ENCODE measurements at regions not wholly inside any gene's neighbourhood (a gene's known extent, or its start where the extent isn't known, plus 50 kb on each side); places are given as distances from the start of the nearest gene placed in this dataset.

DNA sequence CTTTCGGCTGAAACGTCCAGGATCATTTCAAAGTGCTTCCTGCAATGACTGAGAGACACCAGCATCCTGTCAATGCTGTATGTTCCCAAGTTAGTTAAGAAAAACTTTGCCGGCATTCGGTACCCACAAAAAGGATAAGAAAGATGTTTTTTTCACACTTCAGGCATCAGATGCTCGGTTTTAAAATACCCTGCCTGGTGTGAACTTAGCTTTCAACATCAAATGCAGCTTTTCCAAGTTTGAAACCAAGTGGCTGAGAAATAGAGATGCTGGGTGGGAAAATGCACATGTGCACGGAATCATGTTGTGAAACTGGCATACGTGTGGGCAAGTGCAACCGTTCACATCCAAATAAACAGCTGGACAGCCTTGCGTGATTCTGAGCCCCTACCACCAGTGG, 254.9 kb upstream of the IGF1R start:
- H3K4me3 ChIP-seq (ENCODE audit: low read depth in 1 of 2, low read length in 2 of 2) = no peak overlapping the region
- H3K9me3 ChIP-seq (ENCODE audit: control insufficient read depth in 2 of 2, insufficient read depth in 1 of 2, low read depth in 1 of 2, low read length in 1 of 2) = no peaks in the 10 kb centered on the region
- WGBS, 2 donors = 70 to 78% methylated on average over 9 of the region's 9 CpGs
- H3K36me3 ChIP-seq (ENCODE audit: control insufficient read depth in 2 of 2, insufficient read depth in 2 of 2, low read length in 1 of 2) = no peaks in the 10 kb centered on the region
- H3K27ac ChIP-seq (ENCODE audit: low read depth in 2 of 2, low read length in 1 of 2) = no peak overlapping the region
- H3K27me3 ChIP-seq (ENCODE audit: control insufficient read depth in 1 of 2, insufficient read depth in 2 of 2, low read length in 2 of 2) = no peaks in the 10 kb centered on the region
- peaks cover 0 to 2% of the 10 kb centered on the region in 2 donors for H3K4me1 ChIP-seq (ENCODE audit: control insufficient read depth in 2 of 2, insufficient read depth in 2 of 2, low read length in 1 of 2)

DNA sequence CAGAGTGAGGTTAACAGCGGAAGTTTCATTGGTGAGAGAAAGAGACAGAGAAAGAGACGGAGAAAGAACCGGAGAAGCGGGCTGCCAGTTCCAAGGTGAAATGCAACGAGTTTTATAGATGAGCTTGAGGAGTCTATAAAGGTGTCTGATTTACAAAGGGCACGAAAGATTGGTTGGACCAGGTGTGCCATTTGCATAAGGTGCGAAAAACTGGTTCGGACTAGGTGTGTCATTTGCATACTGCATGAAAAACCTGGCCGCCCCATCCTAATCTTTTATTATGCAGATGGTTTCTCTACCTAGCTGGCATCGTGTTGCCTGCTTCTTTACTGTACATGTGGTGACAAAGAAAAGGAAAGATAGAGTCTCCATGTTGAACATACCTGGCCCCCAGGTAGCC, 253.8 kb upstream of the IGF1R start:
- Histone ChIP-seq H3K27me3 (ENCODE audit: control insufficient read depth in 1 of 2, insufficient read depth in 2 of 2, low read length in 2 of 2) (no peaks in the 10 kb centered on the region), H3K36me3 (ENCODE audit: control insufficient read depth in 2 of 2, insufficient read depth in 2 of 2, low read length in 1 of 2) (no peaks in the 10 kb centered on the region), H3K27ac (ENCODE audit: low read depth in 2 of 2, low read length in 1 of 2) (no peak overlapping the region), H3K4me3 (ENCODE audit: low read depth in 1 of 2, low read length in 2 of 2) (no peak overlapping the region), H3K9me3 (ENCODE audit: control insufficient read depth in 2 of 2, insufficient read depth in 1 of 2, low read depth in 1 of 2, low read length in 1 of 2) (no peaks in the 10 kb centered on the region), H3K4me1 (ENCODE audit: control insufficient read depth in 2 of 2, insufficient read depth in 2 of 2, low read length in 1 of 2) (peaks cover 0 to 2% of the 10 kb centered on the region in 2 donors)
- 59 to 63% methylated on average over 10 of the region's 10 CpGs for WGBS, 2 donors

- Histone ChIP-seq H3K27me3 (ENCODE audit: control insufficient read depth in 1 of 2, insufficient read depth in 2 of 2, low read length in 2 of 2) (no peaks in the 10 kb centered on the region), H3K36me3 (ENCODE audit: control insufficient read depth in 2 of 2, insufficient read depth in 2 of 2, low read length in 1 of 2) (no peaks in the 10 kb centered on the region), H3K4me1 (ENCODE audit: control insufficient read depth in 2 of 2, insufficient read depth in 2 of 2, low read length in 1 of 2) (peaks cover 0 to 2% of the 10 kb centered on the region in 2 donors), H3K9me3 (ENCODE audit: control insufficient read depth in 2 of 2, insufficient read depth in 1 of 2, low read depth in 1 of 2, low read length in 1 of 2) (no peaks in the 10 kb centered on the region), H3K4me3 (ENCODE audit: low read depth in 1 of 2, low read length in 2 of 2) (no peak overlapping the region), H3K27ac (ENCODE audit: low read depth in 2 of 2, low read length in 1 of 2) (no peak overlapping the region)
- WGBS, 2 donors = 63 to 83% methylated on average over 6 of the region's 6 CpGs
Measured at GRCh38 chr15:98395974-98396610, 252.2 kb upstream of the IGF1R start.

DNA sequence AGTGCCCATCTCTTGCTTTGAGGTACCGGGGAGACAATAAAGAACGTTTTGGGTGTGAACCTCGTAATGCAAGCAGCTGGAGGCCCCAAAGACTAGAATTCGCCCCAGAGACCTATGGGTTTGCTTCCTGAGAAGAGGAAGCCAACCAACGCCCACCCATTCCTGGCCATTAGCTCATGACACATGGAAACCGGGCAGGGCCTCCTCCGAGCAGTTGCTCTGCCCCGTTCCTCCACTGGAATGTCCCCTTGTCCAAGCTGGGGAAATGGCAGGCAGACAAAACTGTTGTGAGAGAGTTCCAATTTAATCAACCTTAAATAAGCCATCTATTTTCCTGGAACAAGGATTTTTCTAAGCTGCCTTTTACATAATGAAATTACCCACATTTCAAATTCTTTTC, 250.9 kb upstream of the IGF1R start:
- Histone ChIP-seq H3K27me3 (ENCODE audit: control insufficient read depth in 1 of 2, insufficient read depth in 2 of 2, low read length in 2 of 2) (no peaks in the 10 kb centered on the region), H3K4me3 (ENCODE audit: low read depth in 1 of 2, low read length in 2 of 2) (no peak overlapping the region), H3K36me3 (ENCODE audit: control insufficient read depth in 2 of 2, insufficient read depth in 2 of 2, low read length in 1 of 2) (no peaks in the 10 kb centered on the region), H3K4me1 (ENCODE audit: control insufficient read depth in 2 of 2, insufficient read depth in 2 of 2, low read length in 1 of 2) (peaks cover 0 to 2% of the 10 kb centered on the region in 2 donors), H3K9me3 (ENCODE audit: control insufficient read depth in 2 of 2, insufficient read depth in 1 of 2, low read depth in 1 of 2, low read length in 1 of 2) (no peaks in the 10 kb centered on the region), H3K27ac (ENCODE audit: low read depth in 2 of 2, low read length in 1 of 2) (no peak overlapping the region)
- 72 to 80% methylated on average over 8 of the region's 8 CpGs for WGBS, 2 donors

GRCh38 chr15:98398056-98398455, 250.3 kb upstream of the IGF1R start:
- no peak overlapping the region for H3K27ac ChIP-seq (ENCODE audit: low read depth in 2 of 2, low read length in 1 of 2)
- peaks cover 0 to 2% of the 10 kb centered on the region in 2 donors for H3K4me1 ChIP-seq (ENCODE audit: control insufficient read depth in 2 of 2, insufficient read depth in 2 of 2, low read length in 1 of 2)
- no peaks in the 10 kb centered on the region for H3K36me3 ChIP-seq (ENCODE audit: control insufficient read depth in 2 of 2, insufficient read depth in 2 of 2, low read length in 1 of 2)
- H3K27me3 ChIP-seq (ENCODE audit: control insufficient read depth in 1 of 2, insufficient read depth in 2 of 2, low read length in 2 of 2) = no peaks in the 10 kb centered on the region
- 79 to 81% methylated on average over 4 of the region's 4 CpGs for WGBS, 2 donors
- no peaks in the 10 kb centered on the region for H3K9me3 ChIP-seq (ENCODE audit: control insufficient read depth in 2 of 2, insufficient read depth in 1 of 2, low read depth in 1 of 2, low read length in 1 of 2)
- no peak overlapping the region for H3K4me3 ChIP-seq (ENCODE audit: low read depth in 1 of 2, low read length in 2 of 2)

- Histone ChIP-seq H3K27me3 (ENCODE audit: control insufficient read depth in 1 of 2, insufficient read depth in 2 of 2, low read length in 2 of 2) (no peaks in the 10 kb centered on the region), H3K4me3 (ENCODE audit: low read depth in 1 of 2, low read length in 2 of 2) (no peak overlapping the region), H3K4me1 (ENCODE audit: control insufficient read depth in 2 of 2, insufficient read depth in 2 of 2, low read length in 1 of 2) (no peaks in the 10 kb centered on the region), H3K36me3 (ENCODE audit: control insufficient read depth in 2 of 2, insufficient read depth in 2 of 2, low read length in 1 of 2) (no peaks in the 10 kb centered on the region), H3K9me3 (ENCODE audit: control insufficient read depth in 2 of 2, insufficient read depth in 1 of 2, low read depth in 1 of 2, low read length in 1 of 2) (no peaks in the 10 kb centered on the region), H3K27ac (ENCODE audit: low read depth in 2 of 2, low read length in 1 of 2) (no peak overlapping the region)
- WGBS, 2 donors = 85 to 88% methylated on average over 4 of the region's 4 CpGs
Measured at GRCh38 chr15:98398886-98399285, 249.5 kb upstream of the IGF1R start.

- H3K36me3 ChIP-seq (ENCODE audit: control insufficient read depth in 2 of 2, insufficient read depth in 2 of 2, low read length in 1 of 2) = no peaks in the 10 kb centered on the region
- 76 to 78% methylated on average over 2 of the region's 2 CpGs for WGBS, 2 donors
- no peaks in the 10 kb centered on the region for H3K27me3 ChIP-seq (ENCODE audit: control insufficient read depth in 1 of 2, insufficient read depth in 2 of 2, low read length in 2 of 2)
- H3K9me3 ChIP-seq (ENCODE audit: control insufficient read depth in 2 of 2, insufficient read depth in 1 of 2, low read depth in 1 of 2, low read length in 1 of 2) = no peaks in the 10 kb centered on the region
- no peaks in the 10 kb centered on the region for H3K4me1 ChIP-seq (ENCODE audit: control insufficient read depth in 2 of 2, insufficient read depth in 2 of 2, low read length in 1 of 2)
- H3K4me3 ChIP-seq (ENCODE audit: low read depth in 1 of 2, low read length in 2 of 2) = no peak overlapping the region
- no peak overlapping the region for H3K27ac ChIP-seq (ENCODE audit: low read depth in 2 of 2, low read length in 1 of 2)
Measured at GRCh38 chr15:98400120-98400519, 248.2 kb upstream of the IGF1R start.

DNA sequence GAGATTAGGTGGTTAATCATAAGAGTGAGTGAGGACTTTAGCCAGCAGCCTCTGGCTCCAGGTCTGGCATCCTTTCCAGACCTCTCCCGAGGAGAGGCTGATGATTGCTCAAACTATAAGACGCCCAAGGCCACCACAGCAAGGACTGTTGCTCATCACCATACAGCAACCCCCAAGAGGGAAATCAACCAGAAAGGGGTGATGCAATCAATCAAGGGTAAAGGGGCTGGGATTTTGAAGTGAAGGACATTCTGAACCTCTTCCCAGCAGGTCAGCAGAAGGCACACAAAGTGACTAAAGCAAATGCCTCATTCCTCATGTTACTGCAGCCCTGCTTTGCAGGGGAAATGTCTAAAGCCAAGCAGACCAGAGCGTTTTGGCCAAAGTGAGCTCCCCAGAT, 247.3 kb upstream of the IGF1R start:
- Histone ChIP-seq H3K27ac (ENCODE audit: low read depth in 2 of 2, low read length in 1 of 2) (no peak overlapping the region), H3K4me1 (ENCODE audit: control insufficient read depth in 2 of 2, insufficient read depth in 2 of 2, low read length in 1 of 2) (no peaks in the 10 kb centered on the region), H3K36me3 (ENCODE audit: control insufficient read depth in 2 of 2, insufficient read depth in 2 of 2, low read length in 1 of 2) (no peaks in the 10 kb centered on the region), H3K27me3 (ENCODE audit: control insufficient read depth in 1 of 2, insufficient read depth in 2 of 2, low read length in 2 of 2) (no peaks in the 10 kb centered on the region), H3K4me3 (ENCODE audit: low read depth in 1 of 2, low read length in 2 of 2) (no peak overlapping the region), H3K9me3 (ENCODE audit: control insufficient read depth in 2 of 2, insufficient read depth in 1 of 2, low read depth in 1 of 2, low read length in 1 of 2) (no peaks in the 10 kb centered on the region)
- 47 to 51% methylated on average over 3 of the region's 3 CpGs for WGBS, 2 donors

DNA sequence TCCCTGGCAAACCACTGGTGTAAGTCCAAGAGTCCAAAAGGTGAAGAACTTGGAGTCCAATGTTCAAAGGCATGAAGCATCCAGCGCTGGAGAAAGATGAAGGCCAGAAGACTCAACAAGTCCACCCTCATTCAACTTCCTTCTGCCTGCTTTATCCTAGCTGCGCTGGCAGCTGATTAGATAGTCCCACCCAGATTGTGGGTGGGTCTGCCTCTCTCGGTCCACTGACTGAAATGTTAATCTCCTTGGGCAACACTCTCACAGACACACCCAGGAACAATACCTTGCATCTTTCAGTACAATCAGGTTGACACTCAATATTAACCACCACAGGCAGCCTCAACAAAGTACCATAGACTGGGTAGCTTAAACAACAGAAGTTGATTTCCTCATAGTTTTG, 245.9 kb upstream of the IGF1R start:
- no peaks in the 10 kb centered on the region for H3K4me1 ChIP-seq (ENCODE audit: control insufficient read depth in 2 of 2, insufficient read depth in 2 of 2, low read length in 1 of 2)
- 65 to 73% methylated on average over 3 of the region's 3 CpGs for WGBS, 2 donors
- no peaks in the 10 kb centered on the region for H3K36me3 ChIP-seq (ENCODE audit: control insufficient read depth in 2 of 2, insufficient read depth in 2 of 2, low read length in 1 of 2)
- no peaks in the 10 kb centered on the region for H3K27me3 ChIP-seq (ENCODE audit: control insufficient read depth in 1 of 2, insufficient read depth in 2 of 2, low read length in 2 of 2)
- no peak overlapping the region for H3K27ac ChIP-seq (ENCODE audit: low read depth in 2 of 2, low read length in 1 of 2)
- H3K4me3 ChIP-seq (ENCODE audit: low read depth in 1 of 2, low read length in 2 of 2) = no peak overlapping the region
- no peaks in the 10 kb centered on the region for H3K9me3 ChIP-seq (ENCODE audit: control insufficient read depth in 2 of 2, insufficient read depth in 1 of 2, low read depth in 1 of 2, low read length in 1 of 2)

DNA sequence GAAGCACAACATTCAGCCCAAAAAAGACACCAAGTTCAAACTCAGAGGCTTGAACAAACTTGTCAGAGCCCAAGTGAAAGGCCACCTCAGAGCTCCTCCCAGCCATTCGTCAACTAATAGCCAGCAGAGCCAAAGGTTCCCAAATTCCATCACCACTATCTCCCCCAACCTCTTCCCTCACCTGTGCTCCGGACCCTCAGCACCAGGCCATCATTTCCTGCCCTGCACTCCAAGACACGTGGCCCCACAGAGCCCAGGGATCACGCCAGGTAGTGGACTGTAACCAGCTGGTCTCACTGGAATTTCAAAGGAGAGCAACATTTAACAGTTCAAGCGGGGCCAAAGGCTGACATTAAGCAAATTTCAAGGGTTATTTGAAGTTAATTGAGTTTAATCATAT, 245.2 kb upstream of the IGF1R start:
- WGBS, 2 donors = 80 to 83% methylated on average over 5 of the region's 5 CpGs
- H3K4me1 ChIP-seq (ENCODE audit: control insufficient read depth in 2 of 2, insufficient read depth in 2 of 2, low read length in 1 of 2) = no peaks in the 10 kb centered on the region
- no peaks in the 10 kb centered on the region for H3K36me3 ChIP-seq (ENCODE audit: control insufficient read depth in 2 of 2, insufficient read depth in 2 of 2, low read length in 1 of 2)
- H3K4me3 ChIP-seq (ENCODE audit: low read depth in 1 of 2, low read length in 2 of 2) = no peak overlapping the region
- no peaks in the 10 kb centered on the region for H3K27me3 ChIP-seq (ENCODE audit: control insufficient read depth in 1 of 2, insufficient read depth in 2 of 2, low read length in 2 of 2)
- H3K9me3 ChIP-seq (ENCODE audit: control insufficient read depth in 2 of 2, insufficient read depth in 1 of 2, low read depth in 1 of 2, low read length in 1 of 2) = no peaks in the 10 kb centered on the region
- no peak overlapping the region for H3K27ac ChIP-seq (ENCODE audit: low read depth in 2 of 2, low read length in 1 of 2)
